ENCODE measurements at regions not wholly inside any gene's neighbourhood (a gene's known extent, or its start where the extent isn't known, plus 50 kb on each side); places are given as distances from the start of the nearest gene placed in this dataset.

- H3K27ac ChIP-seq, result peak overlapping the region in 1 of 4 donors; percentile 35
- no peak overlapping the region for H3K4me3 ChIP-seq
- no peak for DNase-seq
- intact Hi-C loops (cut with DNase I), result no loop called here
- H3K9me3 ChIP-seq, result no peaks in the 10 kb centered on the region
- no peaks in the 10 kb centered on the region for H3K36me3 ChIP-seq
- TF ChIP-seq POLR2AphosphoS5 (IDR thresholded peaks at IDR 0.05), result peak in 3 of 4 donors; percentile 53 to 71 (median 66)
- TF ChIP-seq CTCF (IDR thresholded peaks at IDR 0.05), result no peak
- peak in 1 of 4 donors; percentile 34 for TF ChIP-seq EP300 (IDR thresholded peaks at IDR 0.05)
- H3K27me3 ChIP-seq, result no peaks in the 10 kb centered on the region
- H3K4me1 ChIP-seq, result peaks cover 0 to 26% (median 11%) of the 10 kb centered on the region in 4 donors
Observed at GRCh38 chr5:110909950-110910349, 161.6 kb upstream of the TSLP start.

GRCh38 chr5:110913221-110913620, 158.3 kb upstream of the TSLP start:
- Histone ChIP-seq H3K27ac (no peak overlapping the region), H3K4me1 (peaks cover 0 to 49% (median 33%) of the 10 kb centered on the region in 4 donors), H3K9me3 (no peaks in the 10 kb centered on the region), H3K4me3 (no peak overlapping the region), H3K36me3 (no peaks in the 10 kb centered on the region), H3K27me3 (no peaks in the 10 kb centered on the region)
- intact Hi-C loops (cut with DNase I), result no loop called here
- 95 to 98% methylated on average over 1 of the region's 1 CpG for WGBS, 2 donors
- TF ChIP-seq POLR2AphosphoS5 (IDR thresholded peaks at IDR 0.05) (no peak), EP300 (IDR thresholded peaks at IDR 0.05) (no peak), CTCF (IDR thresholded peaks at IDR 0.05) (no peak)
- DNase-seq, result no peak

GRCh38 chr5:110916381-110917049, 155.0 kb upstream of the TSLP start:
- Histone ChIP-seq H3K9me3 (no peaks in the 10 kb centered on the region), H3K36me3 (no peaks in the 10 kb centered on the region), H3K27me3 (no peaks in the 10 kb centered on the region), H3K27ac (peak overlapping the region in 3 of 4 donors; percentile 29 to 55 (median 48)), H3K4me3 (no peak overlapping the region), H3K4me1 (peaks cover 0 to 28% (median 22%) of the 10 kb centered on the region in 4 donors)
- intact Hi-C loops (cut with DNase I), result no loop called here
- no peak for TF ChIP-seq CTCF (IDR thresholded peaks at IDR 0.05)
- no peak for TF ChIP-seq POLR2A (IDR thresholded peaks at IDR 0.05)
- TF ChIP-seq POLR2AphosphoS5 (IDR thresholded peaks at IDR 0.05), result peak in 1 of 4 donors; percentile 26
- TF ChIP-seq EP300 (IDR thresholded peaks at IDR 0.05), result no peak
- DNase-seq, result no peak
- WGBS, 2 donors, result 30 to 46% methylated on average over 6 of the region's 6 CpGs

GRCh38 chr5:110917161-110917875, 154.2 kb upstream of the TSLP start:
- 44 to 50% methylated on average over 6 of the region's 6 CpGs for WGBS, 2 donors
- Histone ChIP-seq H3K27me3 (no peaks in the 10 kb centered on the region), H3K4me3 (no peak overlapping the region), H3K4me1 (peaks cover 0 to 23% (median 22%) of the 10 kb centered on the region in 4 donors), H3K9me3 (no peaks in the 10 kb centered on the region), H3K27ac (peak overlapping the region in 3 of 4 donors; percentile 29 to 55 (median 48)), H3K36me3 (no peaks in the 10 kb centered on the region)
- intact Hi-C loops (cut with DNase I), result no loop called here
- no peak for TF ChIP-seq POLR2AphosphoS5 (IDR thresholded peaks at IDR 0.05)
- no peak for TF ChIP-seq POLR2A (IDR thresholded peaks at IDR 0.05)
- TF ChIP-seq EP300 (IDR thresholded peaks at IDR 0.05), result no peak
- no peak for TF ChIP-seq CTCF (IDR thresholded peaks at IDR 0.05)
- DNase-seq, result no peak
